Endometrium (tissue), 2 donors: ENCODE measurements at regions not wholly inside any gene's neighbourhood (a gene's known extent, or its start where the extent isn't known, plus 50 kb on each side); places are given as distances from the start of the nearest gene placed in this dataset.
"Not testable (repeated sequence)": the region's sequence is repeated elsewhere in the genome, so short reads cannot be mapped to it uniquely, and the experiment has no call there.

Experiments
- FAIRE-seq: peaks from 2 replicates; lab custom pipeline; 2012; peaks lifted over from hg19 to GRCh38; lab: Jason Lieb, UNC
- donor health status: control.
- donor health status: control.

GRCh38 chr16:59859676-59860402 lies 1125.7 kb upstream of the GOT2 start:
- no peak for FAIRE-seq

GRCh38 chr16:59854846-59855439 lies 1120.8 kb upstream of the GOT2 start:
- no peak for FAIRE-seq

- no peak for FAIRE-seq
Observed at GRCh38 chr16:59849716-59850115, 1115.6 kb upstream of the GOT2 start.

GRCh38 chr16:59848296-59848695 lies 1114.2 kb upstream of the GOT2 start:
- no peak for FAIRE-seq

GRCh38 chr16:59840169-59840568 lies 1106.1 kb upstream of the GOT2 start:
- no peak for FAIRE-seq

GRCh38 chr16:59826767-59827166 lies 1092.7 kb upstream of the GOT2 start:
- FAIRE-seq = no peak

GRCh38 chr16:59809488-59809887 lies 1075.4 kb upstream of the GOT2 start:
- FAIRE-seq = not testable (repeated sequence)

GRCh38 chr16:59783191-59783590 lies 1049.1 kb upstream of the GOT2 start:
- no peak for FAIRE-seq

- no peak for FAIRE-seq
Observed at GRCh38 chr16:59773330-59773729, 1039.2 kb upstream of the GOT2 start.

GRCh38 chr16:59759296-59759695 lies 1025.2 kb upstream of the GOT2 start:
- no peak for FAIRE-seq

- no peak for FAIRE-seq
Observed at GRCh38 chr16:59758848-59759247, 1024.7 kb upstream of the GOT2 start.

GRCh38 chr16:59754854-59755253 lies 1020.7 kb upstream of the GOT2 start:
- FAIRE-seq = no peak

GRCh38 chr16:59749662-59750336 lies 1015.7 kb upstream of the GOT2 start:
- FAIRE-seq = no peak

GRCh38 chr16:59748531-59748930 lies 1014.4 kb upstream of the GOT2 start:
- FAIRE-seq = no peak

- FAIRE-seq = no peak
Observed at GRCh38 chr16:59743504-59743903, 1009.4 kb upstream of the GOT2 start.

- no peak for FAIRE-seq
Observed at GRCh38 chr16:59740858-59741257, 1006.7 kb upstream of the GOT2 start.

- no peak for FAIRE-seq
Observed at GRCh38 chr16:59737274-59737673, 1003.2 kb upstream of the GOT2 start.

GRCh38 chr16:59733321-59733720 lies 999.2 kb upstream of the GOT2 start:
- FAIRE-seq = no peak

GRCh38 chr16:59729613-59730012 lies 995.5 kb upstream of the GOT2 start:
- FAIRE-seq = no peak

- FAIRE-seq = no peak
Observed at GRCh38 chr16:59719121-59719520, 985.0 kb upstream of the GOT2 start.

GRCh38 chr16:59707436-59708226 lies 973.5 kb upstream of the GOT2 start:
- FAIRE-seq = no peak
